Gastroesophageal sphincter (tissue), 3 donors: ENCODE measurements at regions not wholly inside any gene's neighbourhood (a gene's known extent, or its start where the extent isn't known, plus 50 kb on each side); places are given as distances from the start of the nearest gene placed in this dataset.

ENCODE experiments used
- CTCF ChIP-seq, 4 experiments: fragments of 200-600 bp in 2 of 4; fragments of 450-650 bp in 2 of 4; sonication (generic) in 1 of 4; IDR thresholded peaks; one replicate each; pipeline ENCODE4 v1.5.1; 2017 to 2019; ENCODE audit warnings: antibody characterized with exemption in 4 of 4, mild to moderate bottlenecking in 2 of 4, moderate library complexity in 2 of 4
- EP300 ChIP-seq: sonication (generic); formaldehyde crosslinking; IDR thresholded peaks from one replicate; pipeline ENCODE4 v1.6.1; 2017; ENCODE audit warnings: antibody characterized with exemption, mild to moderate bottlenecking
- POLR2AphosphoS5 ChIP-seq: sonication (generic); formaldehyde crosslinking; IDR thresholded peaks from one replicate; pipeline ENCODE4 v1.6.1; 2017; ENCODE audit warnings: antibody characterized with exemption

GRCh38 chr13:37342205-37342604 lies 236.7 kb upstream of the CSNK1A1L start:
- no peak for TF ChIP-seq CTCF (IDR thresholded peaks at IDR 0.05)
- TF ChIP-seq POLR2AphosphoS5 = no peak
- no peak for TF ChIP-seq EP300
